SU-DHL-6 (cell line): ENCODE measurements at regions not wholly inside any gene's neighbourhood (a gene's known extent, or its start where the extent isn't known, plus 50 kb on each side); places are given as distances from the start of the nearest gene placed in this dataset.

Experiments
- H2AFZ ChIP-seq: fragments of 200-600 bp; sonication (generic); 2 replicates; pipeline ENCODE4 v1.6.1; 2014; ENCODE audit warnings: low read depth, mild to moderate bottlenecking, moderate library complexity, mixed read lengths, antibody characterized with exemption, low read length; ENCODE audit not compliant: severe bottlenecking
- H3F3A ChIP-seq: fragments of 200-600 bp; shearing (Covaris generic); 2 replicates; pipeline ENCODE4 v1.6.0; 2016; ENCODE audit warnings: antibody characterized with exemption, mild to moderate bottlenecking; ENCODE audit not compliant: insufficient read depth
- H3K27ac ChIP-seq: fragments of 200-600 bp; sonication (generic); 2 replicates; pipeline ENCODE4 v1.5.1; 2016; ENCODE audit warnings: low read depth, mild to moderate bottlenecking, low read length, moderate library complexity, mixed read lengths
- H3K27me3 ChIP-seq: fragments of 200-600 bp; sonication (generic), shearing (Covaris generic); 2 replicates; pipeline ENCODE4 v1.6.0; 2014; ENCODE audit warnings: mild to moderate bottlenecking, low read length
- H3K36me3 ChIP-seq: fragments of 200-600 bp; sonication (generic); 2 replicates; pipeline ENCODE4 v1.6.1; 2014; ENCODE audit warnings: mild to moderate bottlenecking, low read length, mixed read lengths
- H3K4me2 ChIP-seq: fragments of 300-600, 200-600 bp; shearing (Covaris generic), sonication (generic); 2 replicates; pipeline ENCODE4 v1.6.0; 2014; ENCODE audit warnings: low read length, low read depth, mild to moderate bottlenecking; ENCODE audit not compliant: poor library complexity, severe bottlenecking
- H3K4me3 ChIP-seq: fragments of 200-600 bp; sonication (generic); 2 replicates; pipeline ENCODE4 v1.5.1; 2014; ENCODE audit warnings: antibody characterized with exemption, low read length, mild to moderate bottlenecking, mixed read lengths; ENCODE audit not compliant: insufficient read depth, poor library complexity, severe bottlenecking
- H3K79me2 ChIP-seq: fragments of 200-600 bp; sonication (generic); 2 replicates; pipeline ENCODE4 v1.6.1; 2014; ENCODE audit warnings: mild to moderate bottlenecking, low read length, moderate library complexity; ENCODE audit not compliant: insufficient read depth
- H3K9ac ChIP-seq: fragments of 200-600 bp; sonication (generic); 2 replicates; pipeline ENCODE4 v1.7.0; 2014; ENCODE audit warnings: mild to moderate bottlenecking, low read length
- H3K9me2 ChIP-seq: fragments of 200-600 bp; sonication (generic); replicated peaks from 2 replicates; pipeline ENCODE4 v1.6.1; 2014; ENCODE audit warnings: low read length; ENCODE audit not compliant: insufficient read depth
- H3K9me3 ChIP-seq: fragments of 200-600 bp; sonication (generic); 2 replicates; pipeline ENCODE4 v1.6.1; 2014; ENCODE audit warnings: low read length, mixed read lengths; ENCODE audit not compliant: insufficient read depth
- H4K20me1 ChIP-seq: fragments of 200-600 bp; sonication (generic); 2 replicates; pipeline ENCODE4 v1.6.1; 2014; ENCODE audit warnings: low read depth, mild to moderate bottlenecking, antibody characterized with exemption, low read length, moderate library complexity, mixed read lengths
- CTCF ChIP-seq: fragments of 200-600 bp; sonication (generic); IDR thresholded peaks from one replicate; pipeline ENCODE4 v1.5.1; 2017; ENCODE audit warnings: antibody characterized with exemption, mild to moderate bottlenecking, low read length, moderate library complexity; ENCODE audit not compliant: insufficient read depth, poor library complexity, severe bottlenecking
- EZH2phosphoT487 ChIP-seq: fragments of 200-600 bp; sonication (generic), shearing (Covaris generic); conservative IDR thresholded peaks from 2 replicates; pipeline ENCODE4 v1.6.1; 2018; ENCODE audit warnings: mild to moderate bottlenecking, antibody characterized with exemption, low read length, moderate library complexity, mixed read lengths

- no peaks in the 10 kb centered on the region for H3K79me2 ChIP-seq
- H3K36me3 ChIP-seq = no peaks in the 10 kb centered on the region
- TF ChIP-seq EZH2phosphoT487 = no peak
- no peak for TF ChIP-seq CTCF
- no peak overlapping the region for H3K9ac ChIP-seq
- no peak overlapping the region for H3K4me3 ChIP-seq
- no peaks in the 10 kb centered on the region; the same call in 1 of the 2 replicates for H3K9me3 ChIP-seq
- no peaks in the 10 kb centered on the region for H4K20me1 ChIP-seq
- H3K27me3 ChIP-seq = no peaks in the 10 kb centered on the region
- H3K27ac ChIP-seq = no peak overlapping the region
- H3K9me2 ChIP-seq = no peaks in the 10 kb centered on the region
- no peak overlapping the region for H3K4me2 ChIP-seq
- H2AFZ ChIP-seq = no peak overlapping the region
- H3F3A ChIP-seq = no peaks in the 10 kb centered on the region
Measured at GRCh38 chr16:86026916-86027315, 128.0 kb downstream of the IRF8 start.

- Histone ChIP-seq H4K20me1 (no peaks in the 10 kb centered on the region), H3K79me2 (no peaks in the 10 kb centered on the region), H3K9me2 (no peaks in the 10 kb centered on the region), H3K9ac (no peak overlapping the region), H2AFZ (no peak overlapping the region), H3K4me3 (no peak overlapping the region), H3K36me3 (no peaks in the 10 kb centered on the region), H3F3A (no peaks in the 10 kb centered on the region), H3K9me3 (no peaks in the 10 kb centered on the region; the same call in 1 of the 2 replicates), H3K27ac (no peak overlapping the region), H3K4me2 (no peak overlapping the region), H3K27me3 (no peaks in the 10 kb centered on the region)
- TF ChIP-seq EZH2phosphoT487 = no peak
- no peak for TF ChIP-seq CTCF
Measured at GRCh38 chr16:86027373-86028126, 128.6 kb downstream of the IRF8 start.

- Histone ChIP-seq H3K9ac (no peak overlapping the region), H3K9me3 (no peaks in the 10 kb centered on the region), H3K27ac (no peak overlapping the region), H3K9me2 (no peaks in the 10 kb centered on the region), H2AFZ (no peak overlapping the region), H4K20me1 (no peaks in the 10 kb centered on the region), H3K79me2 (no peaks in the 10 kb centered on the region), H3K36me3 (no peaks in the 10 kb centered on the region), H3K4me3 (no peak overlapping the region), H3K27me3 (no peaks in the 10 kb centered on the region), H3F3A (no peaks in the 10 kb centered on the region), H3K4me2 (no peak overlapping the region)
- no peak for TF ChIP-seq CTCF
- no peak for TF ChIP-seq EZH2phosphoT487
Measured at GRCh38 chr16:86029131-86029741, 130.3 kb downstream of the IRF8 start.
